ENCODE measurements at regions not wholly inside any gene's neighbourhood (a gene's known extent, or its start where the extent isn't known, plus 50 kb on each side); places are given as distances from the start of the nearest gene placed in this dataset.
"Not testable (repeated sequence)": the region's sequence is repeated elsewhere in the genome, so short reads cannot be mapped to it uniquely, and the experiment has no call there.

DNA sequence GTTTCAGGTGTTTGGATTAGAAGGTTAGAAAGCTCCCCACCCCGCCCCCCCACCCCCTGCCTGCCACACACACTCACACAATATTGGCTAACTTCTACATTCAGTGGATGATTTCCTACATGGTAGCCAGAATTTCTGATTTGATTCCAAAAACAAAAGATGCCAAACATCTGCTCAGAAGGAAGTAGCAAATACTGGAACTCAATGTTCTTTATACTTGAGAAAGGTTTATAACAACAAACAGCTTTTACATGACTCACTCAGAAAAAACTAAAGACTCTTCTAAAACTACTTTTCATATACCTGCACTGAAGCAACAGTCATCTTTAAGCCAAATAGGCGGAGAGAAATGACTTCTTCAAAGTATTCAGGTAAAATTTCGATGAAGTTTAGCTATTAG is 750.5 kb upstream of the POU3F4 start:
- ATAC-seq: no peak
- Histone ChIP-seq H3K36me3 (no peaks in the 10 kb centered on the region), H3K9me3 (no peaks in the 10 kb centered on the region), H3K4me3 (no peak overlapping the region), H3K4me1 (no peaks in the 10 kb centered on the region), H3K27ac (no peak overlapping the region), H3K27me3 (no peaks in the 10 kb centered on the region)
- DNase-seq: no peak
- TF ChIP-seq, protein P1, sequence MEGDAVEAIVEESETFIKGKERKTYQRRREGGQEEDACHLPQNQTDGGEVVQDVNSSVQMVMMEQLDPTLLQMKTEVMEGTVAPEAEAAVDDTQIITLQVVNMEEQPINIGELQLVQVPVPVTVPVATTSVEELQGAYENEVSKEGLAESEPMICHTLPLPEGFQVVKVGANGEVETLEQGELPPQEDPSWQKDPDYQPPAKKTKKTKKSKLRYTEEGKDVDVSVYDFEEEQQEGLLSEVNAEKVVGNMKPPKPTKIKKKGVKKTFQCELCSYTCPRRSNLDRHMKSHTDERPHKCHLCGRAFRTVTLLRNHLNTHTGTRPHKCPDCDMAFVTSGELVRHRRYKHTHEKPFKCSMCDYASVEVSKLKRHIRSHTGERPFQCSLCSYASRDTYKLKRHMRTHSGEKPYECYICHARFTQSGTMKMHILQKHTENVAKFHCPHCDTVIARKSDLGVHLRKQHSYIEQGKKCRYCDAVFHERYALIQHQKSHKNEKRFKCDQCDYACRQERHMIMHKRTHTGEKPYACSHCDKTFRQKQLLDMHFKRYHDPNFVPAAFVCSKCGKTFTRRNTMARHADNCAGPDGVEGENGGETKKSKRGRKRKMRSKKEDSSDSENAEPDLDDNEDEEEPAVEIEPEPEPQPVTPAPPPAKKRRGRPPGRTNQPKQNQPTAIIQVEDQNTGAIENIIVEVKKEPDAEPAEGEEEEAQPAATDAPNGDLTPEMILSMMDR (IDR thresholded peaks at IDR 0.05): no peak
- intact Hi-C loops (cut with DNase I): no loop called here

DNA sequence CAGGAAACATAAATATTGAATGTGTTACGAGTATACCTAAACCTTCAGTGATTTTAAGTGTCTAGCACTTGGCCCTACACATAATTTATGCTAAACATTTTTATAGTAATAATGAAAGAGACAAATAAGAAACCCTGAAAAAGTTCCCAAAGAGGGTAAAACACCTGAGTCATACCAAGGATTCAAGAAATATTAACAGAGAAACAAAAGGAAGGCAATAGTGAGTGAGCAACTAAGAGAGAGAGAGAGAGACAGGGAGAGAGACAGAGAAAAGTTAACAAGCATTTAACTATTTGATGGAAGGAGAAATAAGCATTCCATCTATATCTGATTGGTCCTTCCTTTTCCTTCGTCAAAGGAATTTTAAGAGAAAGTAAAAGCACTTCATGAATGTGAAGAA is 743.6 kb upstream of the POU3F4 start:
- TF ChIP-seq, protein P1 (IDR thresholded peaks at IDR 0.05): no peak
- Histone ChIP-seq H3K36me3 (no peaks in the 10 kb centered on the region), H3K9me3 (no peaks in the 10 kb centered on the region), H3K27ac (no peak overlapping the region), H3K4me1 (no peaks in the 10 kb centered on the region), H3K27me3 (no peaks in the 10 kb centered on the region), H3K4me3 (no peak overlapping the region)
- ATAC-seq (no peak), DNase-seq (no peak)
- intact Hi-C loops (cut with DNase I): no loop called here

DNA sequence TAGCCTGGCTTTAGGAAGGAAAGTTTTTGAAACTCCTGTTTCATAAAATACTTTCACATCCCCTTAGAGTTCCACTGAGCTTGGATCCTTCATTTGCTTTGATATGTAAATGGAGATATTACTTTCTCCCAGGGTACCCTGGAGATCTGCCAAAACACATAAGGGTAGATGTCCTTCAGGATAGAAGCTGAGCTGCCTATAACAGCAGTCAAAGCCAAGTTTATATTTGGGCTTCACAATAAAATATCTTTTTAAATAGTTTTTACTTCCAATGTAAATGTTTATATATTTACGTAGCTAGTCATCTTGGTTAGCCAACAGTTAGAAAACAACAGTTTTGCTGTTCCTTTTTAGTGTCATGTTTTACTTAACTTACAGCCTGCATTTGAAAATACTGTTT is 742.3 kb upstream of the POU3F4 start:
- Histone ChIP-seq H3K27me3 (no peaks in the 10 kb centered on the region), H3K36me3 (no peaks in the 10 kb centered on the region), H3K4me3 (no peak overlapping the region), H3K27ac (no peak overlapping the region), H3K4me1 (no peaks in the 10 kb centered on the region), H3K9me3 (no peaks in the 10 kb centered on the region)
- TF ChIP-seq, protein P1 (IDR thresholded peaks at IDR 0.05): no peak
- intact Hi-C loops (cut with DNase I): no loop called here
- no peak for ATAC-seq
- no peak for DNase-seq

DNA sequence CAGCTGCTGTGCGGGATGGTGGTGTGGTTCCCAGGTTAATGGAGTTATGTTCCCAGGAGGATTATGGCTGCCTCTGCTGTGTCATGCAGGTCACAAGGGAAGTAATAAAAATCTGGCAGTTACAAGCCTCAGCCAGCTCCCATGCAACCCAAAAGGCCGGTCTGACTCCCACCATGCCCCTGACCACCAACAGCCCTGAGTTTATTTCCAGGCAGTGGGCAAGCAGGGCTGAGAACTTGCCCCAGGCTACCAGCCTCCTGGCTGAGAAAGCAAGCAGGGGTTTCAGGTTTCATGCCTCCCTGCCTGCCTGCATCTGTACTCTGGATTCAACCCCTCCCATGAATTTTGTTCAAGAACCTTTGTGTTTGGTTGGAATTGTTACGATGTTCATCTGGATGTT is 732.7 kb upstream of the POU3F4 start:
- TF ChIP-seq, protein P1 (IDR thresholded peaks at IDR 0.05): no peak
- ATAC-seq (no peak), DNase-seq (no peak)
- H3K4me1 ChIP-seq: no peaks in the 10 kb centered on the region
- H3K27me3 ChIP-seq: no peaks in the 10 kb centered on the region
- H3K4me3 ChIP-seq: no peak overlapping the region
- intact Hi-C loops (cut with DNase I): no loop called here
- H3K9me3 ChIP-seq: no peaks in the 10 kb centered on the region
- H3K27ac ChIP-seq: no peak overlapping the region
- no peaks in the 10 kb centered on the region for H3K36me3 ChIP-seq

DNA sequence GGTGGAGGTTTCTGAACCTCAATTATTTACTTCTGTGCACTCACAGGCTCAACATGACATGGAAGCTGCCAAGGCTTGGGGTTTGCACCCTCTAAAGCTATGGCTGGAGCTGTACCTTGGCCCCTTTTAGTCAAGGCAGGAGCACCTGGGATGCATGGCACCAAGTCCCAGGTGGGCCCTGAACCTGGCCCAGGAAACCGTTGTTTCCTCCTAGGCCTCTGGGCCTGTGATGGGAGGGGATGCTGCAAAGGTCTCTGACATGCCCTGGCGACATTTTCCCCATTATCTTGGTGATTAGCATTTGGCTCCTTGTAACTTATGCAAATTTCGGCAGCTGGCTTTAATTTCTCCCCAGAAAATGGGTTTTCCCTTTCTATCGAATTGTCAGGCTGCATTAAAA is 726.1 kb upstream of the POU3F4 start:
- ATAC-seq: no peak
- H3K4me3 ChIP-seq: no peak overlapping the region
- TF ChIP-seq, protein P1 (IDR thresholded peaks at IDR 0.05): no peak

DNA sequence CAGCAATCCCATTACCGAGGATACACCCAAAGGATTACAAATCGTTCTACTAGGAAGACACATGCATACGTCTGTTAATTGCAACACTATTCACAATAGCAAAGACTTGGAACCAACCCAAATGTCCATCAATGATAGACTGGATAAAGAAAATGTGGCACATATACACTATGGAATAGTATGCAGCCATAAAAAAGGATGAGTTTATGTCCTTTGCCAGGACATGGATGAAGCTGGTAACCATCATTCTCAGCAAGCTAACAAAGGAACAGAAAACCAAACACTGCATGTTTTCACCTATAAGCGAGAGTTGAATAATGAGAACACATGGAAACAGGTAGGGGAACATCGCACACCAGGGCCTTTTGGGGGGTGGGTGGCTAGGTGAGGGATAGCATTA is 695.2 kb upstream of the POU3F4 start:
- H3K27me3 ChIP-seq; H3K9me3 ChIP-seq; intact Hi-C loops (cut with DNase I); H3K36me3 ChIP-seq; H3K4me3 ChIP-seq; H3K27ac ChIP-seq; H3K4me1 ChIP-seq; ATAC-seq; DNase-seq: not testable (repeated sequence)

More for the DNA sequence above, 726.1 kb upstream of the POU3F4 start:
- DNase-seq: no peak
- no peaks in the 10 kb centered on the region for H3K9me3 ChIP-seq
- H3K4me1 ChIP-seq: no peaks in the 10 kb centered on the region
- no peak overlapping the region for H3K27ac ChIP-seq
- no peaks in the 10 kb centered on the region for H3K27me3 ChIP-seq
- H3K36me3 ChIP-seq: no peaks in the 10 kb centered on the region
- intact Hi-C loops (cut with DNase I): no loop called here

Measured in upper lobe of right lung (tissue), 1 donor.